A549 (cell line): ENCODE measurements at regions not wholly inside any gene's neighbourhood (a gene's known extent, or its start where the extent isn't known, plus 50 kb on each side); places are given as distances from the start of the nearest gene placed in this dataset.

ENCODE experiments used
- ATAC-seq, 2 experiments: fragments of 200-7000 bp in 1 of 2; fragments of >200 bp in 1 of 2; cut with Nextera tagmentation in 1 of 2; cut with Tn5 transposase in 1 of 2; 3 replicates each; pipeline versions ENCODE4 v1.8.0 to v1.9.1; 2018 to 2020; ENCODE audit warnings: mild to moderate bottlenecking in 1 of 2, moderate library complexity in 1 of 2
- CTCF ChIA-PET: fragments of 300-600 bp; sonication (Branson Sonifier 250); formaldehyde crosslinking; extraction: SDS; loops from one replicate; lab custom pipeline; 2021; ENCODE audit warnings: antibody characterized with exemption, inconsistent platforms; lab: Yijun Ruan, JAX
- POLR2A ChIA-PET: fragments of 350-600 bp; formaldehyde crosslinking; extraction: SDS; loops from one replicate; lab custom pipeline; 2021; ENCODE audit warnings: antibody characterized with exemption, inconsistent platforms; lab: Yijun Ruan, JAX
- DNase-seq, 2 experiments: peaks; one replicate each; pipeline versions ENCODE4 v3.0.0 to v3.0.0-alpha.2; 2011 to 2016; ENCODE audit warnings: low read depth in 1 of 2, low spot score in 1 of 2
- FAIRE-seq: peaks from 2 replicates; lab custom pipeline; 2011; peaks lifted over from hg19 to GRCh38; lab: Jason Lieb, UNC
- H3K27ac ChIP-seq, 2 experiments: fragments of >200 bp; sonication (Bioruptor Twin); formaldehyde crosslinking; 3 replicates each; pipeline ENCODE4 v1.5.1; 2016 to 2017
- H3K4me1 ChIP-seq: fragments of >200 bp; sonication (Bioruptor Twin); formaldehyde crosslinking; 3 replicates; pipeline ENCODE4 v1.6.1; 2016
- H3K4me2 ChIP-seq: fragments of >200 bp; sonication (Bioruptor Twin); formaldehyde crosslinking; 3 replicates; pipeline ENCODE4 v1.6.1; 2016
- H3K4me3 ChIP-seq: fragments of >200 bp; sonication (Bioruptor Twin); formaldehyde crosslinking; 3 replicates; pipeline ENCODE4 v1.5.1; 2016
- H3K9me3 ChIP-seq: fragments of >200 bp; sonication (Bioruptor Twin); formaldehyde crosslinking; 3 replicates; pipeline ENCODE4 v1.6.1; 2016
- BHLHE40 ChIP-seq: IDR thresholded peaks from 2 replicates; pipeline ENCODE4 v1.6.1; 2012; ENCODE audit warnings: low read depth, low read length, inconsistent platforms
- CHD2 ChIP-seq: fragments of 150-350 bp; IDR thresholded peaks from 2 replicates; pipeline ENCODE4 v1.6.1; 2014; ENCODE audit warnings: low read length; ENCODE audit not compliant: partially characterized antibody
- EHF ChIP-seq: fragments of 250-450 bp; sonication (Bioruptor Pico); IDR thresholded peaks from 2 replicates; pipeline ENCODE4 v1.5.0; 2020; ENCODE audit warnings: mild to moderate bottlenecking
- EHMT2 ChIP-seq: fragments of 200-600 bp; sonication (generic); IDR thresholded peaks from 2 replicates; pipeline ENCODE4 v1.6.1; 2016; ENCODE audit warnings: antibody characterized with exemption, low read depth, mild to moderate bottlenecking, moderate library complexity
- ESRRA ChIP-seq: fragments of 150-350 bp; IDR thresholded peaks from 2 replicates; pipeline ENCODE4 v1.6.1; 2014; ENCODE audit warnings: mild to moderate bottlenecking, low read length, borderline replicate concordance
- FOSB ChIP-seq: fragments of 250-450 bp; sonication (Bioruptor Pico); IDR thresholded peaks from 2 replicates; pipeline ENCODE4 v1.5.0; 2020; ENCODE audit warnings: mild to moderate bottlenecking, moderate library complexity
- KDM5A ChIP-seq: fragments of 200-600 bp; sonication (generic); IDR thresholded peaks from 2 replicates; pipeline ENCODE4 v1.6.1; 2016; ENCODE audit warnings: antibody characterized with exemption, mild to moderate bottlenecking
- MAZ ChIP-seq: fragments of 150-350 bp; IDR thresholded peaks from 2 replicates; pipeline ENCODE4 v1.6.1; 2014; ENCODE audit warnings: antibody characterized with exemption, low read depth, low read length, borderline replicate concordance
- PHF8 ChIP-seq: fragments of 200-600 bp; sonication (generic); IDR thresholded peaks from 2 replicates; pipeline ENCODE4 v1.6.1; 2016; ENCODE audit warnings: low read depth, mild to moderate bottlenecking, antibody characterized with exemption, moderate library complexity, borderline replicate concordance
- RAD21 ChIP-seq, 2 experiments: fragments of >200 bp in 1 of 2; sonication (Bioruptor Twin) in 1 of 2; formaldehyde crosslinking in 1 of 2; IDR thresholded peaks in 1 of 2; conservative IDR thresholded peaks in 1 of 2; 2 replicates in 1 of 2; 3 replicates in 1 of 2; pipeline ENCODE4 v1.6.1; 2012 to 2018; ENCODE audit warnings: inconsistent platforms in 1 of 2
- RFX5 ChIP-seq: fragments of 450-650 bp; IDR thresholded peaks from 2 replicates; pipeline ENCODE4 v1.7.1; 2014; ENCODE audit warnings: antibody characterized with exemption, mild to moderate bottlenecking, moderate library complexity
- SMC3 ChIP-seq: fragments of >200 bp; sonication (Bioruptor Twin); formaldehyde crosslinking; IDR thresholded peaks from 3 replicates; pipeline ENCODE4 v1.6.1; 2018; ENCODE audit warnings: inconsistent platforms
- SREBF2 ChIP-seq: fragments of 450-650 bp; IDR thresholded peaks from 2 replicates; pipeline ENCODE4 v1.6.1; 2014; ENCODE audit warnings: mild to moderate bottlenecking, moderate library complexity
- TFCP2L1 ChIP-seq: fragments of 250-450 bp; sonication (Bioruptor Pico); IDR thresholded peaks from 2 replicates; pipeline ENCODE4 v1.5.0; 2021; ENCODE audit warnings: mild to moderate bottlenecking
- TP53 ChIP-seq: fragments of 250-450 bp; sonication (Bioruptor Pico); IDR thresholded peaks from 2 replicates; pipeline ENCODE4 v1.5.0; 2021; ENCODE audit warnings: mild to moderate bottlenecking, moderate library complexity
- ZFP36 ChIP-seq: fragments of 450-650 bp; IDR thresholded peaks from 2 replicates; pipeline ENCODE4 v1.6.1; 2014; ENCODE audit warnings: borderline replicate concordance; ENCODE audit not compliant: partially characterized antibody
- ZSCAN20 ChIP-seq: fragments of 250-450 bp; sonication (Bioruptor Pico); IDR thresholded peaks from 2 replicates; pipeline ENCODE4 v1.8.0; 2022; ENCODE audit warnings: mild to moderate bottlenecking, moderate library complexity
- WGBS: methylation state at CpG from one replicate; pipeline ENCODE4 v1.1.6; 2017; ENCODE audit errors: missing lambda C conversion rate; 5-methylcytosine and 5-hydroxymethylcytosine counted together
- TF ChIP-seq, protein P1 (sequence below): fragments of 200-600 bp; sonication (generic); IDR thresholded peaks from 2 replicates; pipeline ENCODE4 v1.6.1; 2016; ENCODE audit warnings: antibody characterized with exemption, mild to moderate bottlenecking, moderate library complexity
- TF ChIP-seq, protein P2 (sequence below): fragments of 150-350 bp; IDR thresholded peaks from 2 replicates; pipeline ENCODE4 v1.6.1; 2014; ENCODE audit warnings: low read depth, mild to moderate bottlenecking, low read length

DNA sequence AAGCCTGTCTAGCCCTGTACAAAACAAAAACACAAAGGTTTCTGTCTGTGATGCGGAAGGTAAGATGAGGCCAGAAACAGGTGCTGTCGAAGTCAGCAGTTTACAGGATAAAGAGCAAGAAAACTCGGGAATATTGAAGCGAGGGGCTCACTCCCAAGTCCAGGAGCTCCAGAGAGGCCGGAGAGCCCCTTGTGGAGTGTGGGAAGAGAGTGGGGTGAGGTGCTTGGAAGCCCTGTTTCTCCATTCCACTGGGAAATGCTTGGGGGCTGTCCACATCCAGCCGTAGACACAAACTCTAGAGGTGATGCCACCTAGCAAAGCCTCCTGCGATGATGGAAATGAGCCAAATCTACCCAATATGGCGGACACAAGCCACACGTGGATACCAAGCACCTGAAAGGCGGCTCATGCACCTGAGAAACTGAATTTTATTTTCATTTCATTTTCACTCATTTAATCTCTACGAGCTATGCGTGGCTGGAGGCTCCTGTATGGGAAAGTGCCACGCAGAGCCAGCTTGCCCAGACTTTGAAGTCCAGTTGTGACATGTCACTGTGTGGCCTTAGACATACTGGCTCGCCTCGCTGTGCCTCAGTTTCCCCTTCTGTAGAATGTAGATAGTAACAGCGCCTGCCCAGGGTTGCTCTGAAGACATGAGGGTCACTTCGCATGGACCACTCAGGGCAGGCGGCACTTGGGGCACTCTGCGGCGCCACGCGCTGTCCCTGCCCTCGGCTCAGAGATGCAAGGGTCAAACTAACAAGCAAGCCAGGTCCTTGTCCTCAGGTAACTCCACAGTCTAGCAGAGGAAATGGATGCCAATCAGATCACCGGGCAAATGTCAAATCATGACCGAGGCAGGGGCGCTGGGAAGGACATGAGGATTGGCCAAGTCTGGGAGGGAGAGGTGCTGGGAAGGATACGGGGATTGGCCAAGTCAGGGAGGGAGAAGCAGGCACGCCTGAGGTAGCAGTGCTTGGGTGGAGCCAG is 684.7 kb downstream of the TBC1D22A start (continued):
- TF ChIP-seq, protein P1, sequence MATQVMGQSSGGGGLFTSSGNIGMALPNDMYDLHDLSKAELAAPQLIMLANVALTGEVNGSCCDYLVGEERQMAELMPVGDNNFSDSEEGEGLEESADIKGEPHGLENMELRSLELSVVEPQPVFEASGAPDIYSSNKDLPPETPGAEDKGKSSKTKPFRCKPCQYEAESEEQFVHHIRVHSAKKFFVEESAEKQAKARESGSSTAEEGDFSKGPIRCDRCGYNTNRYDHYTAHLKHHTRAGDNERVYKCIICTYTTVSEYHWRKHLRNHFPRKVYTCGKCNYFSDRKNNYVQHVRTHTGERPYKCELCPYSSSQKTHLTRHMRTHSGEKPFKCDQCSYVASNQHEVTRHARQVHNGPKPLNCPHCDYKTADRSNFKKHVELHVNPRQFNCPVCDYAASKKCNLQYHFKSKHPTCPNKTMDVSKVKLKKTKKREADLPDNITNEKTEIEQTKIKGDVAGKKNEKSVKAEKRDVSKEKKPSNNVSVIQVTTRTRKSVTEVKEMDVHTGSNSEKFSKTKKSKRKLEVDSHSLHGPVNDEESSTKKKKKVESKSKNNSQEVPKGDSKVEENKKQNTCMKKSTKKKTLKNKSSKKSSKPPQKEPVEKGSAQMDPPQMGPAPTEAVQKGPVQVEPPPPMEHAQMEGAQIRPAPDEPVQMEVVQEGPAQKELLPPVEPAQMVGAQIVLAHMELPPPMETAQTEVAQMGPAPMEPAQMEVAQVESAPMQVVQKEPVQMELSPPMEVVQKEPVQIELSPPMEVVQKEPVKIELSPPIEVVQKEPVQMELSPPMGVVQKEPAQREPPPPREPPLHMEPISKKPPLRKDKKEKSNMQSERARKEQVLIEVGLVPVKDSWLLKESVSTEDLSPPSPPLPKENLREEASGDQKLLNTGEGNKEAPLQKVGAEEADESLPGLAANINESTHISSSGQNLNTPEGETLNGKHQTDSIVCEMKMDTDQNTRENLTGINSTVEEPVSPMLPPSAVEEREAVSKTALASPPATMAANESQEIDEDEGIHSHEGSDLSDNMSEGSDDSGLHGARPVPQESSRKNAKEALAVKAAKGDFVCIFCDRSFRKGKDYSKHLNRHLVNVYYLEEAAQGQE, result no peak
- TF ChIP-seq TP53 (CRISPR knock-in tag), result no peak
- TF ChIP-seq, protein P2, sequence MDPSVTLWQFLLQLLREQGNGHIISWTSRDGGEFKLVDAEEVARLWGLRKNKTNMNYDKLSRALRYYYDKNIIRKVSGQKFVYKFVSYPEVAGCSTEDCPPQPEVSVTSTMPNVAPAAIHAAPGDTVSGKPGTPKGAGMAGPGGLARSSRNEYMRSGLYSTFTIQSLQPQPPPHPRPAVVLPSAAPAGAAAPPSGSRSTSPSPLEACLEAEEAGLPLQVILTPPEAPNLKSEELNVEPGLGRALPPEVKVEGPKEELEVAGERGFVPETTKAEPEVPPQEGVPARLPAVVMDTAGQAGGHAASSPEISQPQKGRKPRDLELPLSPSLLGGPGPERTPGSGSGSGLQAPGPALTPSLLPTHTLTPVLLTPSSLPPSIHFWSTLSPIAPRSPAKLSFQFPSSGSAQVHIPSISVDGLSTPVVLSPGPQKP, result no peak
- no peak for TF ChIP-seq CHD2

DNA sequence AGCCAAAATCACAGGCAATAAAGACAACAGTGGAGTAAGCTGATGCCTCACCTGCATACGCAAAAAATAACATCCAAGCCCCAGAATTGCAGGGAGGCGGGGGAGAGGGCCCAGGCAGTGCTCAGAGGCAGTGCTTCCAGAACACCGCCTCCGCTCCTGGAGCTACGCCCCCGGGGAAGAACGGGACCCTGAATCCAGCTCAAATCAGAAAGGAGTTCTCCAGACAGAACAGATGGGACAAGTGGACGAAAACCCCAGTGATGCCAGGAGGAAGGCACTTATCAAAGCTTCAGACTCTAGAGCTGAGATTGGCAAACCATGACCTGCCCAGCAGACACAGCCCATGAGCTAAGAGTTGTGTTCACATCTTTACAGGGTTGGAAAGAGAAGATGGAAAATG is 683.9 kb downstream of the TBC1D22A start:
- no peak overlapping the region for H3K4me3 ChIP-seq
- 71% methylated on average over 7 of the region's 8 CpGs for WGBS
- ChIA-PET CTCF (no interaction called here), POLR2A (no interaction called here)
- no peaks in the 10 kb centered on the region for H3K4me1 ChIP-seq
- DNase-seq, result no peak
- no peak for FAIRE-seq
- H3K9me3 ChIP-seq, result no peaks in the 10 kb centered on the region
- no peak overlapping the region for H3K4me2 ChIP-seq
- TF ChIP-seq BHLHE40 (no peak), ZFP36 (no peak), RAD21 (conservative IDR thresholded peaks at IDR 0.05 in 1 of 2, IDR thresholded peaks at IDR 0.05 in 1 of 2) (no peak), CHD2 (no peak), FOSB (CRISPR knock-in tag) (no peak), PHF8 (no peak), EHF (CRISPR knock-in tag) (no peak), SREBF2 (no peak), TFCP2L1 (CRISPR knock-in tag) (no peak)
- TF ChIP-seq, protein P2, result no peak
- no peak overlapping the region for H3K27ac ChIP-seq
- no peak for ATAC-seq

DNA sequence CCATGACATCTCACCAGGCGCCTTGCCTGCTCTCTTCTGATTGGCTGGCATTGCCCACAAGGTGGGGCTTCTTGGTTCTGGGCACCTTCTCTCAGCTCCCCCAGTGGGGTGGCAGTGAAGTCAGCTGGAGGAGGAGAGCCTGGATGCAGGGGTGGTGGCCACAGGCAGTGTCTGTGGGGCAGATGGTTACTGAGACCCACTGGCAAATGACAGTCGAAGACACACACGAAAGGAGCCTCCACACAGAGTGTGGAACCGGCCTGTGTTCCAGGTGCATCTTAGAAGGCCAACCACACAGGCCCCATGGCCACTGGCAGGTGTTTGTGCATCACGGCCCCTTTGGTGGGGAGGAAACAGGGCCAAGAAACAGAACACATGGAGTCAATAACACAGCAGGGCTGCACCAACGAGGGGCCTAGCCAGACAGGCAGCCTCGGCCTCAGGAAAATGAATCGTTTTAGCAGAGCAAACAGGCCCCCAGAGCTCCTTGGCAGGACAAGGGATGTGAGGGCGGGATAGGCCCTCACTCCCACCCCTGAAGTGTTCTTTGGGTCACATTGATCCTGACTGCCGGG is 683.4 kb downstream of the TBC1D22A start:
- ChIA-PET POLR2A (no interaction called here), CTCF (no interaction called here)
- no peak overlapping the region for H3K4me3 ChIP-seq
- 42% methylated on average over 8 of the region's 10 CpGs for WGBS
- DNase-seq (no peak), FAIRE-seq (no peak), ATAC-seq (no peak)
- H3K9me3 ChIP-seq, result no peaks in the 10 kb centered on the region
- H3K4me2 ChIP-seq, result no peak overlapping the region
- H3K27ac ChIP-seq, result no peak overlapping the region
- TF ChIP-seq, protein P2, result no peak
- TF ChIP-seq EHMT2 (no peak), KDM5A (no peak), MAZ (no peak), SMC3 (no peak), ESRRA (no peak), RFX5 (no peak), ZSCAN20 (CRISPR knock-in tag) (no peak), RAD21 (conservative IDR thresholded peaks at IDR 0.05 in 1 of 2, IDR thresholded peaks at IDR 0.05 in 1 of 2) (no peak)
- H3K4me1 ChIP-seq, result no peaks in the 10 kb centered on the region
